ENCODE measurements at regions not wholly inside any gene's neighbourhood (a gene's known extent, or its start where the extent isn't known, plus 50 kb on each side); places are given as distances from the start of the nearest gene placed in this dataset.

DNA sequence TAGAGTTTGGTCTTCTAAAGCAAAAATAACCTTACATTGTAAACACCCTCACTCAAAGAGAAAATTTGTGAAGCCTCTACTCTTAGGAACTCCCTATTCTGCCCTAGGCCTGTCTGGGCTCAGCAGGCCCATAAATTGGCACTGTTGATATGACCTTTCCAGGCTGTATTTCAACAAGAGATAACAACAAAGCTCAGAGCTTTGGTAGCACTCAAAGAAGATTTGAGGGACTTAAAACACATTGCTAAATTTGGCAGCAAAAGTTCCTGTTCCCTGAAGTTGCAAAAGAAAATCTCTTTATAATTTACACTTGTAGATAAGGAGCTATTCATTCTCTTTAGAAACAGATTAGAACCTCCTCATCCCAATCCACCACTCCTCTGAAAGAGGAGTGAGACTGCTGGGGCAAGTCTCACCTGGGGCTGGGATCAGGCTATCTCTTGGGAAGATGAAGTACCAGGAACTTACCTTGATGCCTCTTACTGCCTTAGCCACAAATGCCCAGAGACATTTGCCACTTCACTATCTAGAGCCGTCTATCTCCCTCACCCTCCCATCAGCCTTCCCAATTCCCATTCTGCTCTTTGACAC lies 110.4 kb upstream of the AKIP1 start:
- no peak for DNase-seq

DNA sequence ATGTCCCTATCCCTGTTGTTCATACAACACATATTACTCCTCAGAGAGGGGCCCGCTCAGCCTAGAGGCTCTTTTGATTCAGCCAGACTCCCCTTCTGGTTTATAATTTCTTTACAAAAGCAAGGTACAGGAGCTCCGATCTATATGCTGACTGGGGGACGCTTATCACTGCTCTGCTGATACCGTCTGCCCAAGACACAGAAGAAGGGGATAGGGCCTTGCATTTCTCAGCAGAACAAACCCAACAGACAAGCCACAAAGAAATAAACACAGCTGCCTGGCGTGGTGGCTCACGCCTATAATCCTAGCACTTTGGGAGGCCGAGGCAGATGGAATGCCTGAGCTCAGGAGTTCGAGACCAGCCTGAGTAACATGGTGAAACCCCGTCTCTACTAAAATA lies 109.9 kb upstream of the AKIP1 start:
- no peak for DNase-seq

DNA sequence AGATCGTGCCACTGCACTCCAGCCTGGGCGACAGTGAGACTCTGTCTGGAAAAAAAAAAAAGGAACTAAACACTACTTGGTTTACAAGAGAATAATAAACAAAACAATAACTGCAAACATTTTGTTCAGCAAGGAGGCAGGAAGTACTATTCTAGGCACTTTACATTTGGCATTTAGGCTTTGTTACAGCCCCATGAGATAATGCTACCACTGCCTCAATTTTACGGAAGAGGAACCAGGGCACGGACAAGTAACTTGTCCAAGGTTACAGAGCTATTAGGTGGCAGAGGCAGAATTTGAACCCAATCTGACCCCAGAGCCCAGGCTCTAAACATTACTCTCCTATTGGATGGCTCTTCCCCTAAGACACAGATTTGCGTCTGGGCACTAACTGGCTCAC lies 108.7 kb upstream of the AKIP1 start:
- no peak for DNase-seq

DNA sequence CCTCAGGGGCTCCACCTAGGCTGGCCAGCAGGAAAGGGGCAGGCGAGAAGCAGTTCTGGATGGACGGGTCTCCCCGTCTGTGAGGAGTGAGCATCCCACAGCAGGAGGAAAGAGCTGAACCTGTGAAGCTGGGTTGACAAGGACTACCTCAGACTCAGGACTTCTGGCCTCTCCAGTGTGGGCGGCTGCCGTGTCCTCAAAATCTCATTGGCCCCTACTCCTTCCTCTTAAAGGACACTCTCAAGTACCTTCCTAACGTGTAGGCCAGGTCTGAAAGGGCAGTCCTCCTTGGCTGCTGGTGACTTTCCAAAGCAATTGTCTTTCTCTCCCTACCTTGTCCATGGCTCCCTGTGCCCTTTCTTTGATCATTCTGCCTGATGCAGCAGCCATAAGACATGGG lies 107.0 kb upstream of the AKIP1 start:
- no peak for DNase-seq

DNA sequence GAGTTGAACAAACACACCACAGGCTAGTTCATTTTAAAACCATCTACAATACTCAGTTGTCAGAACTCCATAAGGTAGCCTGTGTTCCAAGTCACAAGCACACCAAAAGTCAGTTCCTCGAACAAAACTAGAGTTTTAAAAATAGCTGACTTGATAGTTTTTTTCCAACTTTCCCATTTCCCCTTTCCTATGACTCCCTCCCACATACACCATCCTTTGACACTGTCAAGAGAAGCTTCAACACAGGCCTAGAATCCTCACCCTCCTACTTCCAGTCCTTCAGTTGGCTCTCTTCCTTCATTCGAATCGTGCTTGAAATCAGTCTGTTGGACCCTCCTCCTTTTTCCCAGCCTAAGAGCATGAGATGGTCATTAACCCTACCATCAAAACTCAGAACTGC lies 105.7 kb upstream of the AKIP1 start:
- no peak for DNase-seq

DNA sequence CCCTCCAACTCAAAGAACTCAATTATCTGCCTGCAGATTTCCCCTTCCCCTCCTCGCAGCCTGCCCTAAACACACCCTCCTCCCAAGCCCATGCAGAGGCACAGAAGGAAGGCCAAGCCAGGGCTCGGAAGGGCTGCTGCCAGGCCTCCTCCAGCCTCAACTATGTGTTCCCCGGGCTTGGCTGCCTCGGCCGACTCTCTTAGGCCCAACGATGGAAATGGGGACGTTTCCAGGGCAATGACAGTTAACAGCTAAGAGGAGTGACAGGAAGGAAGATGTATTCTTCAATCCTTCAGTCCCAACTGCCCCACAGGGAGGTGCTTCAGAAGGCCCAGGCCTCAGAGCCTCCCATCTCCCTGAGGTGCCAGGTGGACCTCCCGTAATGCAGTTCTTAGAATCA lies 104.0 kb upstream of the AKIP1 start:
- DNase-seq: no peak

DNA sequence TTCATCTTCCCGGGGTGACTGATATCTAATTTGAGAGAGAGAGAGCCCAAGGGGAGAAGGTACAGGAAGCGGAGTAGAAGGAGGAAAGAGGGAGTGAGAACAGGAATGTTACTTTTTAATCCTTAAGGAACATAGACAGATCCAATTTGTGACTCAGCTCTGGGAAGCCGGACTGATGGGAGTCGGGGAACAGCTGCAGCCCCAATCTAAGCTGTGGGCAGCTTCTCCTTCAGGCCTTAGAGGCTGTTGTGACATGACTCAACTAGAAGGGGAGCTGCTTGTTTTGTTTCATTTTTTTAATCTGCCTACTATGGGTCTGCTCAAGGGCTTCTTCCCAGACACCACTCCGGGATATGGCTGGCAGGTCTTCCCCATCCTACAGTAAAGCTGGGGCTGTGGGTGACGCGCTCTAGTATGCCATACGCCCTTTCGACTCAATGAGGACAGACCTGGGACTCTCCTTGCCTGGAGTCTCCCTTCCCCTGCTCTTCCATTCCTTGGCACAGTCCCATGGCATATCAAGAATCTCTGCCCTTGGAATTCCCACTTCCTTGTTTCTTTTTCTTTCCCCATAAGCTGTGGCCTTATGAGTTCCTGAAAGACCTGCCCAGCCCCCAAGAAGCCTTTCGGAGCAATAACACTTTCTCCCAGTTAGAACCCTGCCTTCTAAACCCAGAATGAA lies 103.3 kb upstream of the AKIP1 start:
- no peak for DNase-seq

DNA sequence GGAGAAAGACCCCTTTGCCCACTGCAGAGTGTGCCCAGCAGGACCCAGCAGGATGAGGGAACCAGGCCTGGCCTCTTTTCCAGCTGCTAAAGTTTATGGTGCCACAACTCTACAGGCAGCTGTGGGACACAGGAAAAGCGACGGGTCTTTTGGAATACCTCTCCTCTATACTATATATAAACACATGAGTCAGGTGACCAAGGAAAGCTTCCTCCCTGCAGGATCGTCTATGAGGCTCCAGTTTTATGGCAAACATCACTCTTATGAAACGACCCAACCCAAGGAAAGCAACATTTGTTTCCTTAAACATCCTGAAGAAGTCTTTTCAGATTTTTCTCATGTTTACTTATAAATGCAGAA lies 102.8 kb upstream of the AKIP1 start:
- DNase-seq: no peak

DNA sequence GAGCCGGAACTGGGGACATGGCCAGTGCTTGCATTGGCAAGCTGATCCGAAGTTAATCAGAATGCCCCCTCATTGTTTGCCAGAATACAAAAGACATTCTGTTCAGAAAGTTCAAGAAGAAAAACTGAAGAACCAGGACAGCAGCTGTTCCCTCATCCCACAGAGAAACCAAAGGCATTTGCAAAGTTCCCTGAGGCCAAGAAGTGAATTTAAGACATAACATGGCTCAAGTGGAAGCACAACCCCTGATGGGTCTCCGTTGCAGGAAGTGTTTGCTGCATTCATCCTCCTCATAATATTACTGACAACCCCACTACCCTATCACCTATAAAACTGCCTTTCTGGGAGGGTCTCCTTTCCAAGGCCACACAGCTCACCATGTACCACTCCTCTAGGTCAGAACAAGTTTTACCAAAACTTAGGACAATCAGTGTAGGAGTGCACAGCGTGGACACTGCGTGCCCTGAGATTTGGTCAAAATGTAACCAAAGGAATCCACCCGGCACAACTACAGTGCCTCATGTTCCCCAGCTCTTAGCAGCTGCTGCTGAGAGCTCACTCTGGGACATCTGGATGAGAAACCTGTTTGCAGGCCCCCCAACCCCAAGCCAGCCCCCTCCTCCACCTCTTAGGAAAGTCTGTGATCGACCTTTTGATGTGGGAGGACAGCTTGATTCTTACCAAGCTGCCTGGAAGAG lies 101.6 kb upstream of the AKIP1 start:
- DNase-seq: no peak

DNA sequence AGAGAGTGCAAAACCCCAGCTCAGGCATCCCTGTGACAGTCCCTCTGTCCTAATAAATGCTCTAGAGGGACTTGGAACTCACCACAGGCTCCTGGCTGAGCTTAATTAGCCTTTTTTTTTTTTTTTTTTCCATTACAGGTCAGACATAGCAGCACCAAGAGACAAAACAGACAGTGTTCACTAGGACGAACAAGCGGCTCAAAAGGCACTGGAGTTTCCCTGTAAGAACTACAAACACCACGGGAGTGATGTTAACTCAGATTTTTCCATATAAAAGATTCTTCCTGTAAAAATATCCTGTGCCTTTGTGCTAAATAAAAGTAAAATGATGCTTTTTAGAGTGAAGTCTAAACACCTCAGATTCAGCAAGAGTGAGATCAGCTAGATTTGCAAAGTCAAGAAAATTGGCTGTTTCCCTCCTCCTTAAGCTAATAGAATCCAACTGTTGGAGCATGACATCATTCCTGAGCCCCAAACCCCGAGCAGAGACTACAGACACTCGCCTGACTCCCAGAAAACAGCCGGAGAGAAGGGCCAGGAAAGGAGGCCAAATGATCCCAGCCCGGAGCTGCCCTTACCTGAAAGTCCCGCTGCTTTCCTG lies 101.0 kb upstream of the AKIP1 start:
- no peak for DNase-seq

DNA sequence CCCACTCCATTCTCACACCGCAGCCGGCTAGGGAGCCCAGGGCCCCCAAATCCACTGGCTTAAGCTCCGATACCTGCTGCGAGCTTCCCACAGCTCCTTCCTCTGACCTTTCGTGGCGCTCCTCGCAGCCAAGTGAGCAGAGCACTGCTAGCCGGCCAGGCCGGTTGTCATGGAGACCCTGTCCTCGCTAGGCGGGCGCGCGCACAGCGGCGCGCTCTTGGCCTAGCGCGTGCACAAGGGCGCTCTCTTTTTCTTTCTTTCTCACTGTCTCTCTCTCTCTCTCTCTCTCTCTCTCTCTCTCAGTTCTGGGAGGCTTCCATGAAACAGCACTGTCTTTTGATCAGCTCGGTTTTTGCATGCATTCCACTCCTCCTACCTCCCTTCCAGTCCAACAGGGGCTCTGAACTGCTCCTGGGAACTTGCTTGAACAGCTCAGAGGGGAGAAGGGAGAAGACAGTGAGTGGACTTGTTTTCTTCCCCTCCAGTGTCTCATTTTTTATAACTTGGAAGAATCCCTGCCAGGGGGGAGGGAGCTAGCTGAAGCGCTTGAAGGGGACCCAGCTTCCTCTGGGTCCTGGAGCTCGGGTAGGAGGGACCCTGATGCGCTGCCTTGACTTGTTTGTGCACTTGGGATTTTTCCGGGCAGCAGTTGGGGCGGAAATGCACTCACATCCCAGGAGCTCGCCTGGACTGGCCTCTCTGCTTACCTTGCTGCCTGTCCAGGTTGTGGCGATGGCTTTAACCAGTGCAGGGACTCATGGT lies 100.3 kb upstream of the AKIP1 start:
- no peak for DNase-seq

DNA sequence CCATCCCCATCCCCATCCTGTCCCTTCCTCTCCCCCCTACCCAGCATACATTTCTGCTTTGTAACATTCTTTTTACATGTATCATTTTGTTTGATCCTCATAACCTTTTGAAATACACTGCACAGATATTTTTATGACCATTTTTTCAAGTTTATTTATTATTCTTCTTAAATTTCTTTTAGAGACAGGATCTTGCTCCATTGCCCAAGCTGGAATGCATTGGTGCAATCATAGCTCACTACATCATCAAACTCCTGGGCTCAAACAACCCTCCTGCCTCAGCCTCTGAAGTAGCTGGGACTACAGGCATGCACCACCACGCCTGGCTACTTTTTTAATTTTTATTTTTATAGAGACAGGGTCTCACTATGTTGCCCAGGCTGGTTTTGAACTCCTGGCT lies 99.4 kb upstream of the AKIP1 start:
- no peak for DNase-seq

DNA sequence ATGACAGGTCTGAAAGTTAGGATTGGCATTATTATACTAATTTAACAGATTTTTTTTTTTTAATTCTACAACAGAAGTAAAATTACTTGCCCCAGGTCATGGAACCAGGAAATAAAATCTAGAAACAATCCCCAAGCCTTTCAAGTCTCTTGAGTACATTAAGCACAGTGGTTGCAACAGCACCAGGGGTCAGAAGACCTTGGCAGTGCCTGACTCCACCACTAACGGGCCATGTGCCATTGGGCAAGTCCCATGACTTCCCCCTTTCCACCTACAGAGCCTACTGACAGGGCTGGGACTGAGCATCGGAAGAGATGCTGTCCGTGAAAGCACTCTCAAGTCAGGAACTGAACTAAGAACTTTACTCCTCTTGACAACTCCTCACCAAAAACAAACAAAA lies 98.6 kb upstream of the AKIP1 start:
- no peak for DNase-seq

DNA sequence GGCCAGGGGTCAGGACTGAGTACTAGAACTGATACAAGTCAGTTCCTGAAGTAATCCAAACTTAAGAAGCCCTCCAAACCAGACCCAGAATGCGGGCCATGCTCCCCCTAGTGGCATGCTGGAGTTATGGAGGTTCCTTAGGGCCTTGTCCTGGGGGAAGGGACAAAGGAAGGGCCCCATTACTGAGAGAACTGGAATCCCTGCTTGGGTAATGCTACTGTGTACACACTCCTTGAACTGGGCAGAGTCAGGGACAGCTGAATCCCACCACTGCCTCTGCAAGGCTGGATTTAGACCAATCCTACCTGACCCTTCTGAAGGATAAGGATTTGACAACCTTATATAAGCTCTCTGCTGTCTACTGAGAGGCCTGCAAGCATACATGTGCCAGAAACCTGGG lies 97.3 kb upstream of the AKIP1 start:
- peak; percentile 39 for DNase-seq

DNA sequence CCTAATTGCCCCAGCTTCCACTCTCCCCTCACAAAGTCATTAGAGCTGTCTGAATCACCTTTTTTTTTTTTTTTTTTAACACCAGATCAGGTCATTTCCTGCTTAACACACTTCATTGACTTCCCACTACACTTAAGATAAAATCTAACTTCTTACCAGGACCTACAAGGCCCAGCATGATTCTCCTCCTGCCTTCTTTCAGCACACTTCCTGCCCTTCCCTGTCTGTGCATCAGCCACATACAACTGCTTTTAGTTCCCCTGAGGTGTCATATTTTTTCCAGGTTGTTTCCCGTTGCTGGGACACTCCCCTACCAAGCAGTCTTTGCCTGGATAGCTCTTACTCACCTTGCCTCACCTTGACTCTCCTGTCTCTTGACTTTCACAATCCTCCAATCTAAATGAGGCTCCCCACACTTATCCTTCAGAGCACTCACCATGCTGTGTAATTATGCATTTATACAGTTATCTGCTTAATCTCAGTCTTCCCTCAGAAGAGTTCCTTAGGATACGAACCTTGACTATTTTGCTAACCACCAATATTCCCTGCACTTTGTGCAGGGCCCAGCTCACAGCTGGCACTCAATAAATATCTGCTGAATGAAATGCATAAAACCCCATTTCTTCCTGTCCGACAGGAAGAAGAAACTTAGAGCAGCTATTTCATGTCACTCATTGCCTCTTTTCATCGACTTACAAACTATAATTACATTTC lies 96.6 kb upstream of the AKIP1 start:
- DNase-seq: no peak

DNA sequence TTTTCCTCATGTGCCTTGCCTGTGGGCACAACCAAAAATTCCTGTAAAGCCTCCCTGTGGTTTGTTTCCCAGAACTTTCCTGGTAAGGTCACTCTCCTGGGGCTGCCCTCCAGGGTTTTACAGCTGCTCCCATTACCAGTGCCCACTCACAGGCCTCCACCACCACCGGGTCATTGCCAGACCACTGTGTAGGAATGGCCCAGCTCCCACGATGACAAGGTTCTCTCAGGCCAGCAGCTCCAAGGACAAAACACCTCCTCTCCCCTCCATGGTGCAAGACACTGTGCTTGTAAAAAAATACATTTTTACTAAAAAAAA lies 96.1 kb upstream of the AKIP1 start:
- DNase-seq: no peak

DNA sequence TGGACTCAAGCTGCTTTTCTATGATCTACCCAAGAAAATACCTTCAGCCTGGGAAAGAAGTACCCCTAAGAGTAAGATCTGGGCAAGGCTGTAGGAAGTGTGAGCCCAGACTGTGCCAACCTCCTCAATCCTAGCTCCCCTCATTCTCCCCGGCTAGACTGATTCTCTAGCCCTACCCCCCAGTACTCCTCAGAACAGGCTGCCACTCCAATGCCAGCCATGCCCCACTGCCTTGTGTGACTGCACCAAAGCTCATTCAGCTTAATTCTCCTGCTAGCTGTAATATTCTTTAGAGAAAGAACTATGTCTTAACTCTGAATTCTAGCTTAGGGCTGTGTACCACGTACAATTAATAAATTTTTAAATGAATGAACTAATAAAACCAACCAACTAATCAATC lies 92.6 kb upstream of the AKIP1 start:
- no peak for DNase-seq

DNA sequence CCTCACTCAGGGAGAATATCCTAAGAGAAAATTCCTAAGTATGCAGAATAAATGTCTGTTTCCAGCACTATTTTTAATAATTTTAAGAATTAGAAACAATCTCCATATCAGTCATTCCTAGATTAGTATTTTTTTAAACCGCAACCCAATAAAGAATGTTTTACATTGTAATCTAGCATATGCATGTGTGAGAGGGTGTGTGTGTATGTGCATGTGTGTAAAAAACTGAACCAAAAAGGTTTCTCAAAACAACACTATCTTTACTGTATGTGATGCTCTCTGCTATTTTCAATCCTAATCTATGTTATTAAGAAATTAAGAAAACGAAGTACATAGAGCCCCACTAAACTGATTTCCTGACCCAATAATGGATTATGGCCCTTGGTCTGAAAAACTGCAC lies 90.6 kb upstream of the AKIP1 start:
- no peak for DNase-seq

DNA sequence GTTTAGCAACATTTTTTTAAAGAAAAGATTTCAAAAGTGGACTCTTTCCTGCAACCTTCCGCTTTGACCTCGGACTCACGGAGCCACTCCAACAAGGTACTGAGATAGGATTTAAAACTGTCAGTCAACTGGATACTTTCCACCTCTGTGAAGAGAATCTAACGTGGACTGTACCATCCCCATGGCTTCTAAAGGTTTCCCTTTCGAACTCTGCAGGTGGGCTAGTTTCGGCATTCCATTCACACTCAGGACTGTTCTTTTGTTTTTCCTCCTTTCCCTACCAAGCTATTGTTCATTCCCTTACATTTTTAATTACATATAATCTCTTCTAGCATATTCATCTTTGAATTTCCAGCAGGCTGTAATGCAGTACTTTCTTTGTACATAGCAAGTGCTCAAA lies 88.5 kb upstream of the AKIP1 start:
- DNase-seq: no peak

DNA sequence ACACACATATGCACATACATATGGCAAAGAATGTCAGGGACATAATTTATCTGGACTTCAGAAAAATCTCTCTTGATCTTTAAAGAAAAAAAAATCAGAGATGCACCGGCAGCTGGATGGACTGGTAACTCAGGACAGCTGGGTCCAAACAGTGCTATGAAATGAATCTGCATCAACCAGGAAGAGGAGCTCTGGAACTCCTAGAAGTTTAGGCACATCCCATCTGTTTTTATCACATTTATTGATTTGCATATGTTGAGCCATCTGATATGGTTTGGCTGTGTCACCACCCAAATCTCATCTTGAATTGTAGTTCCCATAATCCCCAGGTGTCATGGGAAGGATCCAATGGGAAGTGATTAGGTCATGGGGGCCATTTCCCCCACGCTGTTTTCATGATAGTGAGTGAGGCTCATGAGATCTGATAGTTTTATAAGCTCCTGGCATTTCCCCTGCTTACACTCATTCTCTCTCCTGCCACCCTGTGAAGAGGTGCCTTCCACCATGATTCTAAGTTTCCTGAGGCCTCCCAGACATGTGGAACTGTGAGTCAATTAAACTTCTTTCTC lies 87.7 kb upstream of the AKIP1 start:
- no peak for DNase-seq

DNA sequence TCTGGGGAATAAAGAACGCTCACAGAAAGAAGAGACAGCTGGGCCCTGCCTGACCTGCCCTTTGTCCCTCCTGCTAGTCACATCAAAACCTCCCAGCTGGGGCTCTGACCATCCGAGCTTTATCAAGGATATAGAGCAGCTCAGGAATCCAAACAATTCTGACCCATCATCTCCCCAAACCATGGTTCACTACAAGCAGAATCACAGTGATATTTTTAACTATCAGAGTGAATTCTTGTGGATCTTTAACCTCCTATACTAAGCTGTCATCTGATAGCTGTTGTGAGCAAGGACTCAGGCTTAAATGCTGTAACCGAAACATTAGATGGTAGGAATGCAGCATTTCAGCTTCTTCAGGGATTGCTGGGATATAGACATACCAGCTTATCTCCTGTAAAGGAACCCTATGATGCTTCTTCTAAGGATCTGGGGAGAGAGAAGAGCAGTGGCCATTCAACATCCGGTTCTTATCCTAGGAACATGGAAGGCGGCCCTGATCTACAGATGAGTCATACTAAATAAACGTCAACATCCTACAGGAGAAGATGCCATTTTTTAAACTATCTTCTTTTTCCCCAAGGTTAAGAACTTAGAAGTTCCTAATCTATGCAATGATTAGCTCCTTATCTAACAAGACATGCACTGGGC lies 84.7 kb upstream of the AKIP1 start:
- DNase-seq: no peak

DNA sequence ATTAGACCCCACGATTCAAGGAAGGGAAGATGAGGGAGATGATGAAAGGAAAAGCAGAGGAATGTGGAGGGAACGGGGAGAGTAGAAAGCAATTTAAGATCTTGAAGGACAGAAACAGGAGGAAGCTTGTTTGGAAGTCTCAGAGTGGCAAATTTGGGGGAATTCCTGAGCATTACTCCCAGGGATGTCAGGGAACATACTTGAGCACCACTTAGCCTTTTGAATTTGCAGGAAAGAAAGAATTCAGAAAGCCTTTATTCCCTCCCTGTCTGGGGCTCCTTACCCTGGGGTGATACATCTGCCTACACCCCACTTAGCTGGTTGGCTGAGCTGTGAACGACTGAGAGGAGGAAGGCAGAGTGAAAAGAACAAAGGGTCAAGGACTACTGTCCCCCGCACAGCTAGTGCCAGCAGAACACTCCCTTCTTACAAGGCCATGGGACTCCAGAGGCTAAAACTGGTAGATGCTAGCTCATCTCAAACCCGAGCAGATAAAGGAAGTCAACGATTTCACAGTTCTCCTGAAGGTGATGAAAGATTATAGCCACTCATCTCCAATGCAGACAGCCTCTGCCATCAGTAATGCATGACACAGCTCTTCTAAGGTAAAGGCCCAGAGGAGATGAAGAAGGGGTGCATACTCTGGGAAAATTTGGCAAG lies 84.0 kb upstream of the AKIP1 start:
- no peak for DNase-seq

Measured in stimulated activated CD4-positive, alpha-beta T cell treated with anti-CD3 and anti-CD28 coated beads, Interleukin-4, amount 100 ng/mL, for 1 hour (primary cell).